DOHH2 (cell line): ENCODE measurements at regions not wholly inside any gene's neighbourhood (a gene's known extent, or its start where the extent isn't known, plus 50 kb on each side); places are given as distances from the start of the nearest gene placed in this dataset.

Source experiments
- CTCF ChIP-seq: fragments of 200-600 bp; sonication (generic); IDR thresholded peaks from one replicate; pipeline ENCODE4 v1.5.1; 2014; ENCODE audit warnings: antibody characterized with exemption, mild to moderate bottlenecking, low read depth, low read length; ENCODE audit not compliant: poor library complexity, severe bottlenecking
- EZH2phosphoT487 ChIP-seq: fragments of 200-600 bp; sonication (generic); IDR thresholded peaks from 2 replicates; pipeline ENCODE4 v1.6.1; 2017; ENCODE audit warnings: borderline replicate concordance, mild to moderate bottlenecking, antibody characterized with exemption, low read length, moderate library complexity, mixed read lengths

- TF ChIP-seq CTCF (no peak), EZH2phosphoT487 (no peak)
These were observed 129.0 kb upstream of the CAMK1G start for GRCh38 chr1:209454340-209454994.
